ENCODE measurements at regions not wholly inside any gene's neighbourhood (a gene's known extent, or its start where the extent isn't known, plus 50 kb on each side); places are given as distances from the start of the nearest gene placed in this dataset.
"Not testable (repeated sequence)": the region's sequence is repeated elsewhere in the genome, so short reads cannot be mapped to it uniquely, and the experiment has no call there.

DNA sequence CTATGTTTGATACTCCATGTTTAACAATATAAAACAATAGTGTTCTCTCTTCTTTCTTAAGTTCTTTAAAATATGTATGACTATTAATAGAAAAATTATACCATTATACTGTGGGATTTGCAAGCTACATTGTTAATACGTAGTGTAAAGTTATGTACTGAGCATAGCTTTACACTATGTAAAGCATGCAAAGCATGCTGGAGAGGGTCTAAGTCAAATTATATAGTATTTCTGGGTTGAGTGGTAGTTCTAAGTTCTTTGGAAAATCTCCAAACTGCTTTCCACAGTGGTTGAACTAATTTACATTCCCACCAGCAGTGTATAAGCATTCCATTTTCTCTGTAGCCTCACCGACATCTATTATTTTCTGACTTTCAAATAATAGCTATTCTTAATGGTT, 253.0 kb downstream of the RAP2B start:
- DNase-seq (ENCODE audit: low spot score), result no peak
- intact Hi-C loops (cut with DNase I), result no loop called here

GRCh38 chr3:153422314-153422713, 260.3 kb downstream of the RAP2B start:
- intact Hi-C loops (cut with DNase I), result no loop called here

DNA sequence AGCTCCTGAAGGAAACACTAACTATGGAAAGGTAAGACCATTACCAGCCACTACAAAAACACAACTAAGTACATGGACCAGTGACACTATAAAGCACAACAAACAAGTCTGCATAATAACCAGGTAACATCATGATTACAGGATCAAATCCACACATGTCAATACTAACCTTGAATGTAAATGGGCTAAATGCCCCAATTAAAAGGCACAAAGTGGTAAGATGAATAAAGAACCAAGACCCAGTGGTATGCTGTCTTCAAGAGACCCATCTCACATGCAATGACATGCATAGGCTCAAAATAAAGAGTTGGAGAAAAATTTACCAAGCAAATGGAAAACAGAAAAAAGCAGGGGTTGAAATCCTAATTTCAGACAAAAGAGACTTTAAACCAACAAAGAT, 261.8 kb downstream of the RAP2B start:
- intact Hi-C loops (cut with DNase I); DNase-seq (ENCODE audit: low spot score): not testable (repeated sequence)

More at GRCh38 chr3:153422314-153422713, 260.3 kb downstream of the RAP2B start:
- DNase-seq (ENCODE audit: low spot score), result peak; percentile 57

GRCh38 chr3:153426344-153426743, 264.3 kb downstream of the RAP2B start:
- DNase-seq (ENCODE audit: low spot score), result no peak
- intact Hi-C loops (cut with DNase I), result no loop called here

DNA sequence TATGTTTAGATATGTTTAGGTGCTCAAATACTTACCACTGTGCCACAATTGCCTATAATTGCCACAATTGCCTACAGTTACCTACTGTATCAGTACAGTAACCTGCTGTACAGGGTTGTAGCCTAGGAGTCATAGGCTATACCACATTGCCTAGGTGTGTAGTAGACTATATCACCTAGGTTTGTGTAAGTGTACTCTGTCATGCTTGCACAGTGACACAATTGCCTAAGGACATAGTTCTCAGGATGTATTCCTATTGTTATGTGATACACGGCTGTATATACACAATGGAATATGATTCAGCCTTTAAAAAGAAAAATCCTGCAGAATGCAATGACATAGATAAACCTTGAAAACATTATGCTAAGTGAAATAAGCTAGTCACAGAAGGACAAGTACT, 264.8 kb downstream of the RAP2B start:
- intact Hi-C loops (cut with DNase I), result no loop called here

DNA sequence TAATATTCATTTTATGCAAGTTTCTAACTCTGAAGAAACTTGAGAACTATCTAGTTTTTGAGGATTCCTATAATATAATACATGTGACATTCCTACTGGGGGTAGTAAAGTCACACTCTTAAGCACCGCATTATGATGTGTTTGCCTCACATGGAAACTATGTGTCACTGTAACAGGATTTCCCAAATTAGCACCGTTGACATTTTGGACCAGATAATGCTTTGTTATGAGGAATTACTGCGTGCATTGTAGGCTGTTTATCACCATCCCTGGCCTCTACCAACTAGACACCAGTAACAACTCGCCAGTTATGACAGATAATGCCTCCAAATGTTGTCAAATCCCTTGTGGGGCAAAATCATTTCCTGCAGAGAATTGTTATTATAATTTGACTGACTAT, 267.8 kb downstream of the RAP2B start:
- DNase-seq (ENCODE audit: low spot score), result no peak
- intact Hi-C loops (cut with DNase I), result no loop called here

More for the DNA sequence above, 264.8 kb downstream of the RAP2B start:
- DNase-seq (ENCODE audit: low spot score), result no peak

GRCh38 chr3:153431076-153431475, 269.1 kb downstream of the RAP2B start:
- no peak for DNase-seq (ENCODE audit: low spot score)
- intact Hi-C loops (cut with DNase I), result no loop called here

DNA sequence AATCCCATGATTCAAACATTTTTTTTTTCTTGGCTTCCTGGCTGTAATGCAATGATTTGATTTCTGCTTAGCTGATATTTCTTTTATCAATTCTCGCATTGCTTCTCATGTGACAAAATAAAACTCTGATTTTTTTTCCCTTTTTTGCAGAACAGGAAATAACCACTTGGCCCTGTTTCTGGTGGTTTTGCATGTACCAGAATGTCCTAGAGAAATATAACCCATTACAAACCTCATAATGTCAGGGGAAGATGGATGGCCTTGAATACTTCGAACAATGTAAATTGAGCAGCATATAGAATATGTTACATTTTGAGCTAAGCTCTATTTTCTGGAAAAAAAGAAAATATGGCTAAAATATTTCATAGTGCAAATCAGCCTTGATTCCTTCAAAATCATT, 275.6 kb downstream of the RAP2B start:
- intact Hi-C loops (cut with DNase I), result no loop called here
- no peak for DNase-seq (ENCODE audit: low spot score)

- no peak for DNase-seq (ENCODE audit: low spot score)
- intact Hi-C loops (cut with DNase I), result no loop called here
Observed at GRCh38 chr3:153438271-153438670, 276.2 kb downstream of the RAP2B start.

GRCh38 chr3:153439780-153440179, 277.8 kb downstream of the RAP2B start:
- intact Hi-C loops (cut with DNase I), result no loop called here
- DNase-seq (ENCODE audit: low spot score), result no peak

DNA sequence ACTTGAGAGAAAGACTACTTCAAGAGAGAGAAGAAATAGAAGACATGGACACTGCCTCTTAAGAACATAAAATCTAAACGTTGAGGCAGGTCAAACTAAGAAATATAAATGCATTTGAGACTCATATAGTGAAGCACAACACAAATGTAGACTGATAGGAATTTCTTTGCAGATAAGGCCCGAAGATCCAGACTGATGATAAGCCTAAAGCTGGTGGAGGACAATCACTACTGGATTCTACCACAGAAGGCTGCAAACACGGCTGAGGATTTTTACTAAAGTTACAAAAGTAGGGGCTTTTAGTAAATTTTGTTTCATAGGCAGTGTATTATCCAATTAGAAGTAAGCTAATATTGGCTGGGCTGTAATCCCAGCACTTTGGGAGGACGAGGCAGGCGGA, 278.3 kb downstream of the RAP2B start:
- no peak for DNase-seq (ENCODE audit: low spot score)
- intact Hi-C loops (cut with DNase I), result no loop called here

GRCh38 chr3:153442386-153442785, 280.4 kb downstream of the RAP2B start:
- intact Hi-C loops (cut with DNase I), result no loop called here
- DNase-seq (ENCODE audit: low spot score), result no peak

DNA sequence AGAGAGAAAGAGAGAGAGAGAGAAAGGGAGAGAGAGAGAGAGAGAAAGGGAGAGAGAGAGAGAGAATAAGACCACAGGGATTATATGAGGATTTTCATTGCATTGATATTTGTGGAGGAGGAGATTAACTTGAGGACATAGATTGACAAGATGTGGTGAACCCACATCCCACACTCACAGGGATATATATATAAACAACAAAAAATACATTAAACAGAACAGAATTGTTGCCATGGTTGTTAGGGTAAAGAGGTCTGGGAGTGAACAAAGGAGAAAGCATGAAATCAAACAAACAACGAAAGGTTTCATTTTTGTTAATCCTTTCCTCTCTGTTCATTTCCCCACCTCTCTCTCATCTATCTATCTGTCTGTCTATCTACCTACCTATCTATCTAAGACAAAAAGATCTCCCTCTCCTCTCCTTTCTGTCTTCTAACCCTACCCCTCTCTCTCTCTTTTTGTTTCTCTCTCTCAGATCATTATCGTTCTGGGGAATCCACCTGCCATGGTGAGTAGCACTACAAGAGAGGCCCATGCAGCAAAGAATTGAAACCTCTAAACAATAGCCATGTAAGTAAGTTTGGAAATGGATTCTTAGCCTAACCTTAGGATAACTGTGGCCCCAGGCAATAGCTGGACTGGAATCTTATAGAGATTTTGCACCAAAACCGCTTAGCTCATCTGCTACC, 280.9 kb downstream of the RAP2B start:
- DNase-seq (ENCODE audit: low spot score), result no peak
- intact Hi-C loops (cut with DNase I), result no loop called here

DNA sequence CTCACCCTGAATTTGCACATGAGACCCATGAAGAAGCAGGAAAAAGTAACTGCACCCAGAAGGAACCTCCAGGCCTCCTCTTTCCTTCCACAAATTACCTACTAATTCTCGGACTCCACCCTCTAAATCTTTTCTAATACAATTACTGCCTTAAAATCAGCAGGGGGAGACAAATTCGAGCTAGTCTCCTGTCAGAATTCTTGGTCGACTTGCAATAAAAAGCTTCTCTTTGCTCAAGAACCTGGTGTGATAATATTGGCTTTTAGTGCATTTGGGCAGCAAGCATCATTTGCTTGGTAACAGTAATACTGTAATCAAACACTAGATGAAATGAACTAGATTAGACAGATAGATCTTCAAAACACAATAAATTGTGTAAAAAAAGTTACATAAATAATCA, 281.9 kb downstream of the RAP2B start:
- intact Hi-C loops (cut with DNase I), result no loop called here
- DNase-seq (ENCODE audit: low spot score), result no peak

GRCh38 chr3:153445817-153446216, 283.8 kb downstream of the RAP2B start:
- no peak for DNase-seq (ENCODE audit: low spot score)
- intact Hi-C loops (cut with DNase I), result no loop called here

DNA sequence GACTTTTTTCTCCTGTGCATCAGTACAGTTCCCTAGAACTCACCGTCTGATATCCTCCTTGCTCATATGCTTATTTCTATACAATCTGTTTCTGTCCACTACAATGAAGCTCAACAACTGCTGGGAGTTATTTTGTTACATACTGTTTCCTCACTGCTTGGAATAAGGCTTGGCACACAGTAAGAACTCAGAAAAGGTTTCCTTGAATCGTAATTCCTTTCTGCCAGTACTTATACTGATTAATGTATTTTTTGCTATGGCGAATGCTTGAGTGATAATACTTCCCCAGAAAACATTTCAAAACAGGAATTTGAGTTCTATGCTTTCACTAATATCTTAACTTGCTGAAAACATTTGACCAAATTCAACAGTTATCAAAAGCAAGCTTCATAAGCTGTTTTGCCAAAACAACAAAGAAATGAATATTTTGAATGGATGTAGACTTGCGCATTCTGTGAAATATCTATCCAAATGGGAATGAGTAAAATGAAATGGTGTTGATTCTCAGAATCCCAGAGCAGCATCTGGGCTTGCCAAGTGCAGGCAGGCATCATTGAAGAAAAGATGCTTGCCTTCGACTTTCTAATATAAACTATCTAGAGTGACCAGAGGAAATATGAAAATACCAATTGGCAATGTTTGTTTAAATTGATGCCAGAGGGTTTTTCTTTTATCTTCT, 286.3 kb downstream of the RAP2B start:
- intact Hi-C loops (cut with DNase I), result no loop called here
- DNase-seq (ENCODE audit: low spot score), result no peak

- DNase-seq (ENCODE audit: low spot score), result no peak
- intact Hi-C loops (cut with DNase I), result no loop called here
Observed at GRCh38 chr3:153456833-153457545, 295.0 kb downstream of the RAP2B start.

DNA sequence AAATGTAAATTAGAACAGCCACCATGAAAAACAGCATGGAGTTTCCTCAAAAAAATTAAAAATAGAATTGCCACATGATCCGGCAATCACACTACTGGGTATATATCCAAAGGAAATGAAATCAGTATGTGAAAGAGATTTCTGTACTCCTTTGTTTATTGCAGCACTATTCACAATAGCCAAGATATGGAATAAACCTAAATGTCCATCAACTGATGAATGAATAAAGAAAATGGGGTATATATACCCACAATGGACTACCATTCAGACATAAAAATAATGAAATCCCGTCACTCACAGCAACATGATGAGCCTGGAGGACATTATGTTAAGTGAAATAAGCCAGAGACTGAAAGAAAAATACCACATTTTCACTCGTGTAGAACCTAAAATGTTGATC, 296.9 kb downstream of the RAP2B start:
- intact Hi-C loops (cut with DNase I), result no loop called here
- no peak for DNase-seq (ENCODE audit: low spot score)

GRCh38 chr3:153462545-153462944, 300.5 kb downstream of the RAP2B start:
- no peak for DNase-seq (ENCODE audit: low spot score)
- intact Hi-C loops (cut with DNase I), result no loop called here

- DNase-seq (ENCODE audit: low spot score), result no peak
- intact Hi-C loops (cut with DNase I), result no loop called here
Observed at GRCh38 chr3:153463895-153464294, 301.9 kb downstream of the RAP2B start.

- intact Hi-C loops (cut with DNase I), result no loop called here
- no peak for DNase-seq (ENCODE audit: low spot score)
Observed at GRCh38 chr3:153469162-153469561, 307.1 kb downstream of the RAP2B start.
